Cardiac septum (tissue), 1 donor: ENCODE measurements at regions not wholly inside any gene's neighbourhood (a gene's known extent, or its start where the extent isn't known, plus 50 kb on each side); places are given as distances from the start of the nearest gene placed in this dataset.

Experiments
- DNase-seq: peaks from one replicate; pipeline ENCODE4 v3.0.0-alpha.2; 2020; ENCODE audit warnings: low spot score
- intact Hi-C: fragments of 100-400 bp; cut with DNase I; formaldehyde crosslinking; loops from one replicate; pipeline ENCODE4 v1.14.0; 2022
- donor health status: DM: no; HTN: no; CAD: no.

DNA sequence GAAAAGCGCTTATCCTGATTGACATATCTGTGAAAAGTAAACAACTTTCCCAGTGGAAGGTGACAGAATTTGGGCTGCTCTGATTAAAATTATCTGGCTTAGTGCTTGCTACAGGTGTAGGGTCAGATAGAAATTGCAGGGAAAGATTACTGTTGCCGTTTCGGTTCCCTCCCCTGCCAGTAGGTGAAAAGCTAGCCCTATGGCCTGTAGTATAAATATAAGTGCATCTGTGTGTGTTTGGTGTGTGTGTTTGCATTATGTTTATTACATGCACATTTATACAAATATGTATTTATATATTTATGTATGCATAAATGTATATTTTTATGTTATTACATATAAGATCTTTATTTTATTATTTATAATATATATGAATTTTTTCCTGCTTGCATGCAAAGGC is 72.3 kb upstream of the VOPP1 start:
- DNase-seq = no peak
- intact Hi-C loops = loop anchor here (5.0 kb wide), 1 partner anchor 318 kb away; the partner anchor contains the start of gene NIPSNAP2

DNA sequence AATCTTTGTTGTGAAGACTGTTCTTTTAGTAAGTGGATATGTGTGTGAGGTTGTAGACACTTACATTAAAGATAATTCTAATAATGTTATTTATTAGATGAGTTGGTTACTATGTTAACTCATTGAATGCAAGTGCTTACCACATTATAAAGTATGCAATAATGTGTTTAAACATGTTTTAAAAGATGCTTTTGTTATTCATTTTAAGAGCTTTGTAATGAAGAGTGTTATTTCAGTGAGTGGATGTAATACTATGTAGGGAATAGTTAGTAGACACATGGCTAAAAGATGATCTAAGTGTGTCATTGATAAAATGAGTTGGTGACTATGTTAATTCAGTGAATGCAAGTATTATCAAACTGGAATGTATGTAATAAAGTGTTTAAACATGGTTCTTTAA is 70.0 kb upstream of the VOPP1 start:
- intact Hi-C loops = loop anchor here (5.0 kb wide), 1 partner anchor 320 kb away; the partner anchor contains the start of gene NIPSNAP2
- no peak for DNase-seq

DNA sequence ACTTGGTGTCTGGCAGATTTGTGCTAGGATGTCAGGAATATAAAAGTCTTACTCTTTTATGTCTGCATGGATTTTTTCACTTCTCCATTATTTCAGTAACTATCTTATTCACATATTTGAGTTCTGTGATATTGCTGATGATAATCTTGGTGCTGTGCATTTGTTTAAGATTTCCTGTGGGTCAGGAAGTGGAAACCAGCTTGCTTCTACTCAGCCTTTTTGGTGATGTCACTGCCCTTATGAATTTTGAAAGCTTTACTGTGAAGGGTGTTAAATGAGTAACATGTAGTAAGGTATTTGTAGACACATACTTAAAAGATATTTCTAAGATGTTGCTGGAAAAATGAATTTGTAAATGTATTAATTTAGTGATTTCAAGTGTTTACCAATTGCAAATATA is 69.5 kb upstream of the VOPP1 start:
- no peak for DNase-seq
- intact Hi-C loops = loop anchor here (1.0 to 5.0 kb wide), 2 partner anchors 320 to 432 kb away; partner anchors contain the start of gene NIPSNAP2

DNA sequence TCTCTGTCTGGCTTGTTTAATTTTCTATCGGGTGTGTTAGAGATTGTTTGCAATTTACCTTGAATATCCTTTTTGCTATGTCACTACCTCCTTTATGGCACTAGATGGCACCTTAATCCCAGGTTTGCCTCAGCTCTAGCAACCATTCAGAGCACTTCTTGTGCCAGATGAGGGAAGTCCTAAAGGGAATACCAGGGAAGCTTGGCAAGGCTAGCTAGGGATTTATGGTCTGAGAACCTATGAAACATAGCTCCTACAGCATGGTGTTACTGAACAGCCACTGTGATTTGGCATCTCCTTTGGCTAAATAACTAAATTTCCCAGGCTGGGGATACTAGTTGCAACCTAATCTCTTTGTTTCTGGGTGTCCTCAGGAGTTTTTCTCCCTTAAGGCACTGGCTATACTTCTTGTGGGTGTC is 69.0 kb upstream of the VOPP1 start:
- intact Hi-C loops = loop anchor here (1.0 to 5.0 kb wide), 2 partner anchors 321 to 433 kb away; partner anchors contain the start of gene NIPSNAP2
- DNase-seq = no peak

DNA sequence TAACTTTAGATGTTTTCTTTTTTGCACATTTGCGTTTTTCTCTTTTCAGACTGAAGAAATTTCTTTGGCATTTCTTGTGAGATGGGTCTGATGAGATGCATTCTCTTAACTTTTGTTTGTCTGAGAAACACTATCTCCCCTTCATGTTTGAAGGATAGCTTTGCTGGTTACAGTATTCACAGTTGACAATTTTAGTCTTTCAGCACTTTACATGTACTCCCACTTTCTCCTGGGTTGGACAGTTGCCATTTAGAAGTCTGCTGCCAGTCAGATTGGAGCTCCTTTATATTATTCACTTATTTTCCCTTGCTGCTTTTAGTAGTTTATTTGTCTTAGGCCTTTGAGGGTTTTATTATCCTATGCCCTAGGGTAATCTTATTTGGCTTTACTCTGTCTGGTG is 67.3 kb upstream of the VOPP1 start:
- DNase-seq = no peak
- intact Hi-C loops = loop anchor here (5.0 kb wide), 1 partner anchor 323 kb away; the partner anchor contains the start of gene NIPSNAP2

DNA sequence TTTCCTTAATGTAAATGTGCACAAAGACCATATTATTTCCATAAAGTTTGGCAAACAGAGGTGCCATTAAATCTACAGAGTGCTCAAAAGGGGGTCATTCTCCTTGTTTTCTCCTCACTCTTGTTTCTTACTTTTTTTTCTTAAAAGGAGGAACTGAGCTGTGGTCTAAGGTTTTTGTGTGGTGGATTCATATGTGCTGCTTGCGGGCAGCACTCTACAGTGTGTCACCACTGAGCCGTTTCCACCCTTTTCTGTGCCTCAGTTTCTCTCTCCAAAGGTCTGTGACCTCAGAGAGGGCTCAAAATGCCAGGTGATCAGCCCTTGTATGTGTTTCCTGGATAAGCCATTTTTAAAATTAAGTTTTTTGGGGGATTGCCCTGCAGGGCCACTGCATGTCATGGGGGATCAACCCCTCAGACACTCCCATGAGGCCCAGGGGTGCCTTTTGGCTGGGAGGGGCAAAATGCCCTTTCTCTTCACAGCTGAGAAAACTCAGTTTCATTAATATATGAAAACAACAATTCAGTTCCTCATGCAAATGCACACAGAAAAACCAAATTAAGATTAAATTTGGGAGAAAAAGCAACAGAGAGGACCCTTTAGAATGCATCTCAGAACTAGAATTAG is 56.9 kb upstream of the VOPP1 start:
- intact Hi-C loops = no loop called here
- DNase-seq = no peak

DNA sequence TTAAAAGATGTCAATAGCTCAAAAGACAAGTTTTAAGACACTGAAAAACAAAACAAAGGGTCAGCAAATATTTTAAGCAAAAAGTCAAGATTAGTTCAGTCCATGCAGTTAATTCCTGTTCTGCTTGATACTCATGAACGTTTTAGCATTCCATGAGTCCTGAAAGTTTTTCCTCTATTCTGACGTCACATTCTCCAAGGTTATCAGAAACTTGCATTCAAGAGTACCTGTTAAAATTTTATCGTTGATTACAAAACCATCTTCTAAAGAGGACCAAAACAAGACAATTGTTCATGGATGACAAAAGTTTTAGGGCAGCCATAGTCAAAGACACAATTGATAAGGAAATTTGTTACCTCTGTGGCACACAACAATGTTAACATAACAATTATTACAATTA is 52.5 kb upstream of the VOPP1 start:
- intact Hi-C loops = no loop called here
- DNase-seq = no peak

DNA sequence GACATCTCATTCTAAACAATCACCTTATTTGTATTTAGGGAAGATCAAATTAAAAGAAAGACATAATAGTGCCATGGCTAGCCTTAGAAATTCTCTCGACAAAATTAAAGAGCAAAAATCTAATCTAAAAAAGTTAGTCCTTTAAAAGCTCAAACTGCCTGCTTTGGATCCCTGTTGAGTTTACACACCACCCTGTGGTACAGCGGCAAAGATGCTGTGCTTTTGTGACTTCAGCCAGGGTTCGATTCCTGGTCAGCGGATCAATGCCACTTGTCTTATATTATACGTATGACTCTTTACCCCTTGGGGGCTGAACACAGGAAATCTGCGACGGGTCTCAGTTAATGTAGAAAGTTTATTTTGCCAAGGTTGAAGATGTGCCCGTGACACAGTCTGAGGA is 51.3 kb upstream of the VOPP1 start:
- no peak for DNase-seq
- intact Hi-C loops = no loop called here

DNA sequence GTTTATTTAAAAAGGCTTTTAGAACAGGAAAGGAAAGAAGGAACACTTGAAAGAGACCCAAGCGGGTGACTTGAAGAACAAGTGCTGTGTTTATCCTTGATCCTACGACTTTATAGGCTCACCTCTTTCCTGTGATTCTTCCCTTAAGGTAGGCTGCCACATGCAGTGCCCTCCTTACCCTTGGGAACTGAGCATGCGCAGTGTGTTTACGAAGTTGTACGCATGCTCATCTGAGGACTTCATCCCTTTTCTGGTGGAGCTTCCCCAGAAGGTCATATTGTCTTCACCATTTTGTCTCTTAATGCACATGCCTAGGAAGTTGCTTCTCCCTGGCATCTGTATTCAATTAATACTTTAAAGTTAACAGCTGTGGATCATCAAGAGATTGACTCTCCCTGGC is 49.9 kb upstream of the VOPP1 start:
- intact Hi-C loops = no loop called here
- DNase-seq = no peak
